Skeletal muscle cell (primary cell): ENCODE measurements at regions not wholly inside any gene's neighbourhood (a gene's known extent, or its start where the extent isn't known, plus 50 kb on each side); places are given as distances from the start of the nearest gene placed in this dataset.
"Not testable (repeated sequence)": the region's sequence is repeated elsewhere in the genome, so short reads cannot be mapped to it uniquely, and the experiment has no call there.

Experiments used
- DNase-seq: peaks from one replicate; pipeline ENCODE4 v3.0.0-alpha.2; 2010; ENCODE audit warnings: low read depth
- H3K4me3 ChIP-seq: 2 replicates; pipeline ENCODE4 v1.5.1; 2011; ENCODE audit warnings: low read depth, mild to moderate bottlenecking, control low read depth, low read length, moderate library complexity

GRCh38 chrX:128698573-128699181 is 646.5 kb upstream of the ACTRT1 start:
- H3K4me3 ChIP-seq = no peak overlapping the region
- DNase-seq = no peak

DNA sequence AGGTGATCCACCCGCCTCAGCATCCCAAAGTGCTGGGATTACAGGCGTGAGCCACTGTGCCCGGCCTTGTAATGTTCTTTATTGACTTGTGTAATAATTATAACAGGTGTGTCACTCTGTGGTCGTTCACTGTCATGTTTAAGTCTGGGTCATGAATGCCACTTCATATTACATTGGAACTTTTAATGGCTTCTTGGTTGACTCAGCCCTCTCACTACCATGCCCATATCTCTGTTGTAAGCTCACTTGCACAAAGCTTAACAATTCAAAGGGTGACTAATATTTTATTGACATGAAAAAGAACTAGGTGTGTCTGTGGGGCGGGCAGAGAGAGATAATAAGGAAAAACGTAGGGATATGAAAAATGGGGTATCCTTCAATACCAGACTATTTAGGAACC is 639.7 kb upstream of the ACTRT1 start:
- DNase-seq = no peak
- H3K4me3 ChIP-seq = no peak overlapping the region

DNA sequence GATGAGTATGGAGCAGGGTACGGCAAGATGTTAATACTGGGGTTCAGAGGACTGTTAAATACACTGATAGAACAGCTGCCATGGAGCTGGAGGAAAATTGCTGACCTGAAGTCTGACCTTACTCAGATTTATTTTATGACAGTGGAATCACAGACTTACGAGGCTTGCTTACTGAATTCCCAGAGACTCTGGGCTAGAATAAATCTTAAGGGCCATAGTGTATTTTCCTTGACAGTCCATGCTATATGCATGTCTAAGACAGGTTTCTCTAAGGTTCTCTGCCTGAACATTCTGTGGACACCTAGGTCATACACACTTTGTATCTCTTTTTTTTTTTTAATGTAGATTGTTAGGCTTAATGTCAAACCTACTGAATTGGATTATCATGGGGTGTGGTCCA is 633.2 kb upstream of the ACTRT1 start:
- DNase-seq = no peak
- H3K4me3 ChIP-seq = no peak overlapping the region

GRCh38 chrX:128676651-128677050 is 624.4 kb upstream of the ACTRT1 start:
- no peak overlapping the region for H3K4me3 ChIP-seq
- no peak for DNase-seq

DNA sequence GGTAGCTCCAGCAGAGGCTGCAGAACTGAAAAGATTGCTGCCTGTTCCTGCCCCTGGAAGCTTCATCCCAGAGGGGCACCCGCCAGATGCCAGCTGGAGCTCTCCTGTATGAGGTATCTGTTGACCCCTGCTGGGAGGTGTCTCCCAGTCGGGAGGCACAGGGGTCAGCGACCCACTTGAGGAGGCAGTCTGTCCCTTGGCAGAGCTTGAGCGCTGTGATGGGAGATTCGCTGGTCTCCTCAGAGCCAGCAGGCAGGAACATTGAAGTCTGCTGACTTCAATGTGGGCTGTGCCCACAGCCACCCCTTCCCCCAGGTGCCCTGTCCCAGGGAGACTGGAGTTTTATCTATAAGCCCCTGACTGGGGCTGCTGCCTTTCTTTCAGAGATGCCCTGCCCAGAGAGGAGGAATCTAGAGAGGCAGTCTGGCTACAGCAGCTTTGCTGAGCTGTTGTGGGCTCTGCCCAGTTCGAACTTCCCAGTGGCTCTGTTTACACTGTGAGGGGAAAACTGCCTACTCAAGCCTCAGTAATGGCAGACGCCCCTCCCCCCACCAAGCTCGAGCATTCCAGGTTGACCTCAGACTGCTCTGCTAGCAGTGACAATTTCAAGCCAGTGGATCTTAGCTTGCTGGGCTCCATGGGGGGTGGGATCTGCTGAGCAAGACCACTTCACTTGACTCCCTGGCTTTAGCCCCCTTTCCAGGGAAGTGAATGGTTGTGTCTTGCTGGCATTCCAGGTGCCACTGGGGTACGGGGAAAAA is 622.3 kb upstream of the ACTRT1 start:
- H3K4me3 ChIP-seq, DNase-seq: not testable (repeated sequence)

DNA sequence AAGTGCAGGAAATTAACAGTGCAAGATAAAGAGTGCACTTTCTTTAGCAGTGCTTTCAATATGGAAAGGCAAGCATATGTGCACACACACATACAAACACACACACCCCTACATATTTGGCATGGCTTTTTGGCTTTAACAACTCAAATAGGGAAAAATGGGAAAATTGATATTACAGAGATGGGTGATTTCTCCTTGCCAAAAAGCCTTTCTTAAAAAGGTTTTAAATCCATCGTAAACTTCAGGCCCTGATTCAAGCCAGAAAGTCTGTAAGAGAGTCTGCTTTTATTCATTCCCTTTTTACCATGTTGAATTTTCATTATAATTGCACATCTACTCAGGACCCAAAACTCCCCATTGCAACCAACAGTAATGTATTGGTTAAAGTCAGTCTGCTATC is 612.0 kb upstream of the ACTRT1 start:
- no peak overlapping the region for H3K4me3 ChIP-seq

GRCh38 chrX:128653524-128654060 is 601.4 kb upstream of the ACTRT1 start:
- DNase-seq = no peak
- H3K4me3 ChIP-seq = no peak overlapping the region

More for the DNA sequence above, 612.0 kb upstream of the ACTRT1 start:
- DNase-seq = no peak

DNA sequence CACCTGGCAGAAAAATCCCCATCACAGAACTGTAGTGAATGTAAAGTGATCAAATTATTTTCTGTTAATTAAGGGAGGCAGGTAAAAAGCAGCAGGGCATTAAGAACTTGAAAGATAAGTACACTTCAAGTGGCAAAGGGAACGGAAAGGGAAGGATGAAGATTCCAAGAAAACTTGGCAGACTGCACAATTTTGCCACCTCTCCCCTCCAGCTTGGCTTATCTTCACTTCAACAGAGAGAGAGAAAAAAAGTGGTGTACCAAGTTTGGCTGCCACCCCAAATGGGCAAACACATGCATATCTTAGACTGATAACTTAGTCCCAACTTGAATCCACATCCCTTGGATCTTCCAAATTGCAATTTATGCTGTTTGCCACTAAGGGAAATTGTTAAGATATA is 598.1 kb upstream of the ACTRT1 start:
- H3K4me3 ChIP-seq = no peak overlapping the region
- DNase-seq = no peak

DNA sequence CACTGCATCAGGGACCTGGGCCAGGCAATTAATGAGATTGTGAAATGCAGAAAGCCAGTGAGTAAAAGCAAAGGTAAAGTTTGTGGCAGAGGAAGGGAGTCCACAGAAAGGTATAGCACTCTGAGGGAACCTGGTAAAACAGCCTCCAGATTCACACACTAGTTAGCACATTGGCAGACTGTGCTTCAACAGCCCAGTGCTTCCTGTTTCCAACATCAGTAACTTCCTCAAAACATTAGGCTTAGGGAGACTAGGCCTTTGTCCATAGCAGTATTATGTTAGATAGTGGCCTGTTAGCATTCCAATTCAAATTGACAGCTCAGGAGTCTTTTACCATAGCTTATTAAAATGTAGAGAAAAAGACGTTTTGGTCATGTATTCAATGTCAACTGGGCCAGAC is 582.6 kb upstream of the ACTRT1 start:
- DNase-seq = no peak
- no peak overlapping the region for H3K4me3 ChIP-seq

DNA sequence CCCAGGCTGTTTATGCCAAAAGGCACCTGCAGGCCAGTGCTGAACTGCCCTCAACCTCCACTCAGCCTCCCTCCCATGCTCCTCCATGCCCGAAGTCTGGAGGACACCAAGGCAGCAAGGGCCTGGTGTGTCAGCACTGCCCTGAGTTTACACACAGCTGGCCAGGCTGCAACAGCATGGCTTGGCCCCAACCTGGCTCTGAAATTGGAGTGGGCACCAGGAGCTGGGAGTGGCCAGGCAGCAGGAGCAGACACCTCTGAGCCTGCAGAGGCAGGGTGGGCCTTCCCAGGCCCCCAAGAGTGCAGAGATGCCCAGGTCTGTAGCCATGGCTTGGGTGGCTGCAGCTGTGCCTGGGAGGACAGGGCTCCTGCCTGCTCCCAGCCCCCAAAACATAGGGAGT is 571.2 kb upstream of the ACTRT1 start:
- no peak for DNase-seq
- H3K4me3 ChIP-seq = no peak overlapping the region

DNA sequence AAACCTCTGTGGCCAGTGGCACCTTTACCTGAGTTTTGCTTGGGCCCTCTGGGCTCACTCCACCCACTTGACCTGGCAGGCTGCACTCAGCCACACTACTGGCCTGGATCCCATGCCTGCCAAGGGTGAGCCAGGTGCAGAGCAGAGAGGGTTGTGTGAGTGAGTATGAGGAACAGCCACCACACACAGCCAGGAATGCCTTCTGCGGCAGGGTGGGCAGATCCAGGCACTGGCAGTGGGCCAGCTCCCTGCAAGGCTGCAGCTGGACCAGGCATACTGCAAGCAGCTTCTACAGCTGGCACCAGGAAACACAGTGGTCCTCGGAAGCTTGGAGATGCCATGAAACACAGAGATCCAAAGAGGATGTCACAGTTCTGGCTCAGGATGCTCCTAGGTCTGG is 570.1 kb upstream of the ACTRT1 start:
- DNase-seq = no peak
- no peak overlapping the region for H3K4me3 ChIP-seq

DNA sequence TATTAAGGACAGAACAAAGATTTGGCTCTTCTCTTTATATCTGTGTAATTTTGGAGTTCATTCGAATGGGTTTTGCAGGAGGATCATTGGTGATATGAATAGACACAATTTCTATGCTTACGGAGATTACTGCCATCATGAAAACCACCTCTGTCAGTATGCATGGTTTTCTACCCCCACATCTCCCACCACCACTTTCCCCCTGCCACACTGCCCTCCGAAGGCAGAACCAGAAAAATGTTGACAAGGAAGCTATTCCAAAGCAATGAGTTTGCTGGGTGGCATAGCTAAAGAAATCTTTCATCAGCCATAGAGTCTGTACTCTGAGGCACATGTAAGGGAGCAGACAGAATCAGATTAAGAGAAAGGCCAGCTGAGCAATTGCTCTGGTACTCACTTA is 567.3 kb upstream of the ACTRT1 start:
- no peak overlapping the region for H3K4me3 ChIP-seq
- no peak for DNase-seq

GRCh38 chrX:128616933-128617332 is 564.7 kb upstream of the ACTRT1 start:
- no peak overlapping the region for H3K4me3 ChIP-seq
- DNase-seq = no peak

GRCh38 chrX:128606817-128607216 is 554.6 kb upstream of the ACTRT1 start:
- not testable (repeated sequence) for H3K4me3 ChIP-seq, DNase-seq

DNA sequence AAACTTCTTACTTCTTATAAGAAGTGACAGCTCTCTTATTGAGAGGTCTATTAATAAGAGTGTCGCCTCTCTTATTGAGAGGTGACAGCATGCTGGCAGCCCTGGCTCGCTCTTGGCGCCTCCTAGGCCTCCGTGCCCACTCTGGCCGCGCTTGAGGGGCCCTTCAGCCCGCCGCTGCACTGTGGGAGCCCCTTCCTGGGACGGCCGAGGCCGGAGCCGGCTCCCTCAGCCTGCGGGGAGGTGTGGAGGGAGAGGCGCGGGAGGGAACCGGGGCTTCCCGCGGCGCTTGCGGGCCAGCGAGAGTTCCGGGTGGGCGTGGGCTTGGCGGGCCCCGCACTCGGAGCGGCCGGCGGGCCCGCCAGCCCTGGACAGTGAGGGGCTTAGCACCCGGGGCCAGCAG is 554.2 kb upstream of the ACTRT1 start:
- DNase-seq, H3K4me3 ChIP-seq: not testable (repeated sequence)

DNA sequence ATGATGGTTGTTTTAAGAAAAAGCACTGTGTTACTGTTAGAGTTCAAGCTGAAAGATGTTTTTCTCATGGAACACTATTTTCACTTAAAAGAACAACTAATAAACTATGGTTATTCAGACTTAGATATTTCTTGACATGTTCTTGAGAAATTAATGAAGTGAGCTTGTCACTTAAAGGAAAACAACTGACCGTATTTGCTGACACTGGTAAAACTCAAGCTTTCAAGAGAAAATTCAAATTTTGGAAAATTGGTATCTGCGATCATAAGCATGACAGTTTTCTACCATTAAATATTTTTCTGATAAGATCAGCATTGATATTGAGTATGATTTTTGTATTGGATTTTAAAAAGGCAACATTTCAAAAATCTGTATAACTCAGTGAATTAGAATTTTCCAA is 549.5 kb upstream of the ACTRT1 start:
- no peak overlapping the region for H3K4me3 ChIP-seq
- no peak for DNase-seq

DNA sequence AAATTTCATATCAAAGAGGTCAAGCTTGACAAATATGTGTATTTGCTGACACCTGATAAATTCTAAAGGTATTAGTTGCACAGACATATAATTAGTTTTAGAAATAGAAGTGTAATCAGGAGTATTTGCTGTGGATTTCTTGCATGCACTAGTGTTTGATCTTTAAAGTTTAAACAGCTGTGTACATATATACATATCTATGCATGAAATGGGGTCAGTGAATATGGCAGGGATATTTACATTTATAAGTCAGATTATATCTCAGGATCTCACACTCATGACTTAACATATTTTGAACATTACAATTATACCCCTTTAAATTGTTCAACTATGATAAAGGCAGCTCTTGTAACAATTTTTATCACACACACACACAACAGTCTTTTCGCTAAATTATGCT is 547.4 kb upstream of the ACTRT1 start:
- DNase-seq = no peak
- no peak overlapping the region for H3K4me3 ChIP-seq

- no peak for DNase-seq
- no peak overlapping the region for H3K4me3 ChIP-seq
These were observed 529.8 kb upstream of the ACTRT1 start for GRCh38 chrX:128582036-128582435.

GRCh38 chrX:128581615-128582014 is 529.4 kb upstream of the ACTRT1 start:
- H3K4me3 ChIP-seq = no peak overlapping the region
- DNase-seq = no peak

- no peak overlapping the region for H3K4me3 ChIP-seq
- no peak for DNase-seq
These were observed 490.9 kb upstream of the ACTRT1 start for GRCh38 chrX:128543114-128543513.

GRCh38 chrX:128518508-128518907 is 466.3 kb upstream of the ACTRT1 start:
- no peak overlapping the region for H3K4me3 ChIP-seq
- no peak for DNase-seq
